Liver (tissue), 8 donors: ENCODE measurements at regions not wholly inside any gene's neighbourhood (a gene's known extent, or its start where the extent isn't known, plus 50 kb on each side); places are given as distances from the start of the nearest gene placed in this dataset.
"Not testable (repeated sequence)": the region's sequence is repeated elsewhere in the genome, so short reads cannot be mapped to it uniquely, and the experiment has no call there.

Experiments
- DNase-seq: peaks from one replicate; pipeline ENCODE4 v3.0.0-alpha.2; 2017; ENCODE audit warnings: low spot score
- H3K27ac ChIP-seq, 2 donors: one replicate each; pipeline ENCODE4 v1.7.0; 2013; ENCODE audit warnings: inconsistent platforms in 2 of 2, low read length in 2 of 2, control low read depth in 1 of 2, low read depth in 1 of 2, mild to moderate bottlenecking in 1 of 2
- H3K27me3 ChIP-seq, 4 donors: one replicate each; pipeline versions ENCODE4 v1.6.1 to v1.7.0; 2013; ENCODE audit warnings: low read length in 3 of 4, inconsistent platforms in 1 of 4, mild to moderate bottlenecking in 1 of 4, moderate library complexity in 1 of 4; ENCODE audit not compliant: control insufficient read depth in 4 of 4, insufficient read depth in 4 of 4
- H3K36me3 ChIP-seq, 4 donors: one replicate each; pipeline versions ENCODE4 v1.6.1 to v1.7.0; 2013; ENCODE audit warnings: low read length in 3 of 4, mild to moderate bottlenecking in 3 of 4, low read depth in 1 of 4, moderate library complexity in 1 of 4; ENCODE audit not compliant: control insufficient read depth in 4 of 4, insufficient read depth in 3 of 4
- H3K4me1 ChIP-seq, 4 donors: one replicate each; pipeline versions ENCODE4 v1.6.1 to v1.7.0; 2013; ENCODE audit warnings: low read length in 3 of 4, mild to moderate bottlenecking in 3 of 4, moderate library complexity in 1 of 4; ENCODE audit not compliant: control insufficient read depth in 4 of 4, insufficient read depth in 4 of 4
- H3K4me3 ChIP-seq, 3 donors: one replicate each; pipeline versions ENCODE4 v1.6.1 to v1.7.0; 2013; ENCODE audit warnings: low read length in 3 of 3, control low read depth in 1 of 3, low read depth in 1 of 3, mild to moderate bottlenecking in 1 of 3
- H3K9ac ChIP-seq, 2 donors: one replicate each; pipeline ENCODE4 v1.7.0; 2013; ENCODE audit warnings: low read length in 2 of 2, mild to moderate bottlenecking in 2 of 2, moderate library complexity in 2 of 2, control low read depth in 1 of 2, low read depth in 1 of 2
- H3K9me3 ChIP-seq, 4 donors: one replicate each; pipeline versions ENCODE4 v1.6.1 to v1.7.0; 2013; ENCODE audit warnings: low read length in 3 of 4; ENCODE audit not compliant: control insufficient read depth in 4 of 4
- CTCF ChIP-seq: fragments of 150-350 bp; IDR thresholded peaks from 2 replicates; pipeline ENCODE4 v1.5.1; 2017; ENCODE audit warnings: improper control_type of control experiment, low read depth, low read length; ENCODE audit not compliant: missing input control
- EGR1 ChIP-seq, 2 donors: IDR thresholded peaks; 2 replicates each; pipeline ENCODE4 v1.6.1; 2016 to 2018; ENCODE audit warnings: antibody characterized with exemption in 2 of 2, low read depth in 2 of 2
- FOXA1 ChIP-seq: IDR thresholded peaks from 2 replicates; pipeline ENCODE4 v1.6.1; 2016; ENCODE audit warnings: antibody characterized with exemption
- HNF4A ChIP-seq, 2 donors: conservative IDR thresholded peaks; 2 replicates each; pipeline ENCODE4 v1.6.1; 2016; ENCODE audit warnings: antibody characterized with exemption in 2 of 2, mild to moderate bottlenecking in 2 of 2
- HNF4G ChIP-seq: IDR thresholded peaks from 2 replicates; pipeline ENCODE4 v1.6.1; 2016; ENCODE audit warnings: antibody characterized with exemption
- JUND ChIP-seq, 2 donors: IDR thresholded peaks; 2 replicates each; pipeline ENCODE4 v1.6.1; 2016; ENCODE audit warnings: antibody characterized with exemption in 2 of 2
- MAX ChIP-seq: IDR thresholded peaks from 2 replicates; pipeline ENCODE4 v1.6.1; 2016; ENCODE audit warnings: antibody characterized with exemption
- NR2F2 ChIP-seq: IDR thresholded peaks from 2 replicates; pipeline ENCODE4 v1.6.1; 2016; ENCODE audit warnings: antibody characterized with exemption
- RAD21 ChIP-seq, 2 donors: IDR thresholded peaks; 2 replicates each; pipeline ENCODE4 v1.6.1; 2016; ENCODE audit warnings: antibody characterized with exemption in 2 of 2, mild to moderate bottlenecking in 2 of 2
- RXRA ChIP-seq, 2 donors: IDR thresholded peaks; 2 replicates each; pipeline ENCODE4 v1.6.1; 2017 to 2018; ENCODE audit warnings: antibody characterized with exemption in 2 of 2, mild to moderate bottlenecking in 1 of 2
- TAF1 ChIP-seq: conservative IDR thresholded peaks from 2 replicates; pipeline ENCODE4 v1.6.1; 2016; ENCODE audit warnings: antibody characterized with exemption, mild to moderate bottlenecking
- ZBTB33 ChIP-seq: IDR thresholded peaks from 2 replicates; pipeline ENCODE4 v1.6.1; 2016; ENCODE audit warnings: antibody characterized with exemption
- WGBS: extraction: QIAGEN DNeasy Blood & Tissue Kit; methylation state at CpG from one replicate; pipeline ENCODE4 v1.1.7; 2013; 5-methylcytosine and 5-hydroxymethylcytosine counted together
- donor health status: healthy.
- donor health status: healthy.
- donor health status: healthy.
- donor health status: healthy.
- donor health status: healthy.

- Histone ChIP-seq H3K9ac (no peak overlapping the region), H3K27me3 (peaks cover 0 to 4% (median 0%) of the 10 kb centered on the region in 4 donors), H3K9me3 (no peaks in the 10 kb centered on the region), H3K36me3 (no peaks in the 10 kb centered on the region), H3K4me1 (no peaks in the 10 kb centered on the region), H3K4me3 (no peak overlapping the region), H3K27ac (no peak overlapping the region)
- DNase-seq = no peak
- TF ChIP-seq TAF1 (no peak), NR2F2 (no peak), RAD21 (IDR thresholded peaks at IDR 0.05) (no peak), HNF4A (conservative IDR thresholded peaks at IDR 0.05) (no peak), JUND (IDR thresholded peaks at IDR 0.05) (no peak)
- WGBS = 63% methylated on average over 2 of the region's 2 CpGs
These were observed 124.8 kb upstream of the ABI3BP start for GRCh38 chr3:101117980-101118379.

GRCh38 chr3:101117465-101117864 lies 124.2 kb upstream of the ABI3BP start:
- no peaks in the 10 kb centered on the region for H3K36me3 ChIP-seq
- H3K4me1 ChIP-seq = no peaks in the 10 kb centered on the region
- 48% methylated on average over 3 of the region's 3 CpGs for WGBS
- peaks cover 0 to 4% (median 0%) of the 10 kb centered on the region in 4 donors for H3K27me3 ChIP-seq
- no peak for DNase-seq
- H3K27ac ChIP-seq = no peak overlapping the region
- H3K9ac ChIP-seq = no peak overlapping the region
- H3K9me3 ChIP-seq = no peaks in the 10 kb centered on the region
- H3K4me3 ChIP-seq = no peak overlapping the region
- TF ChIP-seq NR2F2 (no peak), HNF4A (conservative IDR thresholded peaks at IDR 0.05) (no peak), FOXA1 (no peak), ZBTB33 (no peak), RXRA (IDR thresholded peaks at IDR 0.05) (no peak), EGR1 (IDR thresholded peaks at IDR 0.05; ENCODE audit: low read depth in 2 of 2) (no peak), HNF4G (no peak), RAD21 (IDR thresholded peaks at IDR 0.05) (no peak), JUND (IDR thresholded peaks at IDR 0.05) (no peak), MAX (no peak), CTCF (no peak)

- H3K27me3 ChIP-seq, H3K9ac ChIP-seq, H3K4me3 ChIP-seq, DNase-seq, H3K27ac ChIP-seq, H3K4me1 ChIP-seq, H3K9me3 ChIP-seq, H3K36me3 ChIP-seq: not testable (repeated sequence)
- WGBS = 89% methylated on average over 3 of the region's 3 CpGs
These were observed 117.1 kb upstream of the ABI3BP start for GRCh38 chr3:101110295-101110694.
